C4-2B (cell line): ENCODE measurements at regions not wholly inside any gene's neighbourhood (a gene's known extent, or its start where the extent isn't known, plus 50 kb on each side); places are given as distances from the start of the nearest gene placed in this dataset.

ENCODE experiments used
- H3K27ac ChIP-seq: fragments of 450-650 bp; 2 replicates; pipeline ENCODE4 v1.5.1; 2017
- ZFX ChIP-seq: fragments of 450-650 bp; IDR thresholded peaks from 2 replicates; pipeline ENCODE4 v1.6.1; 2017
- TF ChIP-seq, protein P1 (sequence below): fragments of 450-650 bp; conservative IDR thresholded peaks from 2 replicates; pipeline ENCODE4 v1.5.1; 2017; ENCODE audit warnings: mild to moderate bottlenecking

DNA sequence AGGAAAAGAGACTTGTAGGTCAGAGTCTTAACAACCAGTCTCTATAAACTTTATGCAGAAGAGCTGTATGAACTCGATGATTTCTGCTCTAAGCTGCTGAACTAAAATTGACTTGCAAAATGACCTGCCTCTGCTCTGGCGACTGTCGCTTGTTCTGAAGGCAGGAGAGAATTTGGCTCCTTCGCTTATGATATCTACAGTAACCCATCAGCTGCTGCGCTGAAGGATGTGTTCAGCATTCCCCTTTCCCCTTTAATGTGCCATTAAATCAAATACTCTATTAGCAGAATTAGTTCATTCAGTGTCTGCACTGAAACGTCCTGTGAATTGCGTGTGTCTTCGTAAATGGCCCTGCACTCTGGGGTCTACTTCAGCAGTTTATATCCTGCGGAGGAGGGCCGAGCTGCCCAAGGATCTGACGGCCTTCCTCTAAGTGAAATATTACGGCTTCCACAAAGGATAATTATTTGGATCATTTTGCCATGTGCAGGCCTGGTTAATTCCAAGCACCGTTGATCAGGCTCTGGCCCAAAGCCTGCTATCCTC is 254.9 kb downstream of the SNX10 start:
- H3K27ac ChIP-seq = no peak overlapping the region
- TF ChIP-seq, protein P1, sequence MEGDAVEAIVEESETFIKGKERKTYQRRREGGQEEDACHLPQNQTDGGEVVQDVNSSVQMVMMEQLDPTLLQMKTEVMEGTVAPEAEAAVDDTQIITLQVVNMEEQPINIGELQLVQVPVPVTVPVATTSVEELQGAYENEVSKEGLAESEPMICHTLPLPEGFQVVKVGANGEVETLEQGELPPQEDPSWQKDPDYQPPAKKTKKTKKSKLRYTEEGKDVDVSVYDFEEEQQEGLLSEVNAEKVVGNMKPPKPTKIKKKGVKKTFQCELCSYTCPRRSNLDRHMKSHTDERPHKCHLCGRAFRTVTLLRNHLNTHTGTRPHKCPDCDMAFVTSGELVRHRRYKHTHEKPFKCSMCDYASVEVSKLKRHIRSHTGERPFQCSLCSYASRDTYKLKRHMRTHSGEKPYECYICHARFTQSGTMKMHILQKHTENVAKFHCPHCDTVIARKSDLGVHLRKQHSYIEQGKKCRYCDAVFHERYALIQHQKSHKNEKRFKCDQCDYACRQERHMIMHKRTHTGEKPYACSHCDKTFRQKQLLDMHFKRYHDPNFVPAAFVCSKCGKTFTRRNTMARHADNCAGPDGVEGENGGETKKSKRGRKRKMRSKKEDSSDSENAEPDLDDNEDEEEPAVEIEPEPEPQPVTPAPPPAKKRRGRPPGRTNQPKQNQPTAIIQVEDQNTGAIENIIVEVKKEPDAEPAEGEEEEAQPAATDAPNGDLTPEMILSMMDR = no peak
- TF ChIP-seq ZFX = no peak

DNA sequence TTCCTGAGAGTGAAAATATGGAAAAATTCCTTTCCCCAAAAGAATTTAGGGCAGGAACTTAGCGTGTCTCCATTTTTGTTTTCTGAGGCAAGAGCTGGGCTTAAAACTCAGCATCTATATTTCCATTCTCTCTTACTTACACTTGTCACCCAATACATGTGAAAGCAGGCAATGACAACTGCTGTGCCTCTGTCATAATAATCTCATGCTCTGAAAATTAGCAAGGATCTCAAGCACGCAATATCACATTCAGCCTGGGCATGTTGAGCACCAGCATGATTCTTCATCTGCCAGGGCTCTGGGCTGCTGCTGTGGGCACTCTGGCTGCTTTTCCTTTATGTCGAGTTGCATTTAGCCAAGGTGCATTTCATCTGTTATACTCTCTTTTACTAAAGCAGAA is 255.5 kb downstream of the SNX10 start:
- TF ChIP-seq, protein P1 = no peak
- TF ChIP-seq ZFX = no peak
- H3K27ac ChIP-seq = no peak overlapping the region

DNA sequence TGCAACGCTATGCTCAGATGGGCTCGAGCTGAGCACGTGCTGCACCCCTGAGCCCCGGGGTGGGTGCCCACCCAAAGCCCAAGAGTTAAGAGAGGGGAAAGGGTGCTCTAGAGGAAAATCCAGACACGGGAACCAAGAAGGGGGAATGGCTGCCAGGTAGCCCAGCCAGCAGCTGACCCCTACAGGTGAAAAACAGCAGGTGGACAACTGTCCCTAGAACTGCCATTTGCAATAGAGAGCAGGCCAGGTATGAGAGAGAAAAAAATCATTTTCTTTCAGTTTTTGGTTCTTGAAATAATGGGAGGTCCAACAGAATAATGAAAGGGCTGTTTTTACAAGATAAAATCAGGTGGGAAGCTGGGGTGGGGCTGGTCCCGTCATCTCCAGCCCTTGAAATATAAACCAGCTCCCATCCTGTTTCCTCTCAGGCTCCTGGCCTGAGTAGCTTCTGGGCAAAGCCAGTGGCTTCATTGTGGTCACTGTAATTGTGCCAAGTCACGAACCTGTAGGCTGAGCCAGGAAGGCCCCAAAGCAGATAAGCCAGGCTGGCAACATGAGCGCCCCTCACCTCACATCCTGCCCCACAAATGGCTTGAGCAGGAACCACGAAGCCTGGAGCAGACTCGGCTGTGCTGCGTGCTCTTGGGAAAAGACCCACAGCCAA is 257.8 kb downstream of the SNX10 start:
- TF ChIP-seq, protein P1 = no peak; the same call in 1 of the 2 replicates
- TF ChIP-seq ZFX = no peak
- 0 out of 2 replicates have a peak overlapping the region, but pooled peaks have one; percentile 4 for H3K27ac ChIP-seq

DNA sequence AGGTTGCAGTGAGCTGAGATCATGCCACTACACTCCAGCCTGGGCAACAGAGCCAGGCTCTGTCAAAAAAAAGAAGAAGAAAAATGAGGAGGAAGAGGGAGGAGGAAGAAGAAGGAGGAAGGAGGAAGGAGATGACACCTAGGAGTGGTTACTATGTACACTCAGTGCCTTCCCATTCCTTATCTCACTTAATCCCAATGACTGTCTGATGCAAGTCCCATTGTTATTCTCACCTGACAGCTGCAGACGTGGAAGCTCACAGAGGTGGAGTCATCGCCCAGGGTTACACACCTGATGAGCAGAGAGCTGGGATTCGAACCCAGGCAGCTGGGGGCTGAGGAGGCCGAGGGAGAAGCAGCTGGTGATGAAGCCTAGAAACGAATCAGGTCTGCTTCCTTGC is 258.8 kb downstream of the SNX10 start:
- no peak for TF ChIP-seq ZFX
- TF ChIP-seq, protein P1 = no peak
- 0 out of 2 replicates have a peak overlapping the region, but pooled peaks have one; percentile 4 for H3K27ac ChIP-seq

DNA sequence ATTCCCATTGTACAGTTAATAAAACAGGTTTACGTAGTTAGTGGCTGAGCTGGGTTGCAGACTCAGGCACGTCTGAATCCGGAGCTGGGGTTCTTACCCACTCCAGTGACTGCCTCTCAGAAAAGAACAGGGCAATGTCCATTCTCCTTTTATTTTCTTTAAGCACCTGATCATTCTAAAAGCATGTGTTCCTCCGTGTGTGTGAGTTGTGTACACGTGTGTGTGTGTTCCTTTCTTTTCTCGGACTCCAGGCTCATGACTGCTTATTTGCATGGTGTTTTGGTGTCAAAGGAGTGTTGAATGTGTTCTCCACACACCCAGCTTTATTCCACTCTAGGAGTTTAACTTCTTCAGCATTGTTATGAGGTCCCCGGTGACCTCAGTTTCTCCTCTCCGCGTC is 260.1 kb downstream of the SNX10 start:
- TF ChIP-seq, protein P1 = no peak
- TF ChIP-seq ZFX = no peak
- no peak overlapping the region for H3K27ac ChIP-seq

DNA sequence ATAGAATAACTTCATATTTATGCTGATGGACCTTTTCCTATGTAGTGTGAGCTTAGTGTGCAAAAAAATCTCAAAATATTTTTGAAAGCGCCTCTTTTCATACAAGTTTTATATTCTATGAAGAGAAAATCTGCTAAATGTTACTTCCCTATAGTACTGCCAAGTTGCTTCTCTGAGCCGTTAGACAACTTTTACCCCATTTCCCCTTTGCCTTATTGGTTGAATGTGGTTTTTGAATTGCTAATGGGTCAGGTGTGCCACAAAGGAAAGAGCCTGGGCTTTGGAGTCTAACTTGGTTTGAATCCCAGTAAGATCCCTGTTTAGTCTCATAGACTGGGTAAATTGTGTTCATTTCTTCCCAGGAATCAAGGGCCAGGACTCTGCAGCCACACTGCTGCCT is 261.5 kb downstream of the SNX10 start:
- TF ChIP-seq, protein P1 = no peak
- no peak for TF ChIP-seq ZFX
- H3K27ac ChIP-seq = no peak overlapping the region

DNA sequence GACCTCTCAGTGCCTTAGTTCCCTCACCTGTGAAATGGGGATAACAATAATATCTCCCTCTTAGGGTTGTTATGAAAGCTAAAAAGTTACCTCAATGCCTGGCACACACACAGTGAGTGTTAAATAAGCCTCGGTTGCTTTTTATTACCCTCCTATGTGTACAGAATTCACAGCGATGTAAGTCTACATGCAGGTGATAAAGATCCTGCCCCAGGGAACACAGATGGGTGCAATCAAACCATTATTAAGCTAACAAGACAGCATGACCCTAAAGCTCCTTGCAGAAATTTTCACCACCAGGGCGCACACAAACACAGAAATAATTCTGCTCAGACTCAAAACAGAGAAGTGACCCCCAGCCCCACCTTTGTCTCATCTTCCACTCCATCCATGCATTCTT is 261.9 kb downstream of the SNX10 start:
- no peak for TF ChIP-seq ZFX
- TF ChIP-seq, protein P1 = no peak
- no peak overlapping the region for H3K27ac ChIP-seq
